OCI-LY1 (cell line): ENCODE measurements at regions not wholly inside any gene's neighbourhood (a gene's known extent, or its start where the extent isn't known, plus 50 kb on each side); places are given as distances from the start of the nearest gene placed in this dataset.

Experiments
- EZH2 ChIP-seq: fragments of 200-600 bp; sonication (generic), shearing (Covaris generic); IDR thresholded peaks from 2 replicates; pipeline ENCODE4 v1.8.0; 2017; ENCODE audit warnings: borderline replicate concordance, mixed run types, mild to moderate bottlenecking, antibody characterized with exemption, low read length, moderate library complexity, mixed read lengths
- TF ChIP-seq, protein P1 (sequence below): fragments of 200-600 bp; sonication (generic), shearing (Covaris generic); IDR thresholded peaks from 2 replicates; pipeline ENCODE4 v1.5.1; 2017; ENCODE audit warnings: mild to moderate bottlenecking, antibody characterized with exemption, low read length, moderate library complexity, mixed read lengths

DNA sequence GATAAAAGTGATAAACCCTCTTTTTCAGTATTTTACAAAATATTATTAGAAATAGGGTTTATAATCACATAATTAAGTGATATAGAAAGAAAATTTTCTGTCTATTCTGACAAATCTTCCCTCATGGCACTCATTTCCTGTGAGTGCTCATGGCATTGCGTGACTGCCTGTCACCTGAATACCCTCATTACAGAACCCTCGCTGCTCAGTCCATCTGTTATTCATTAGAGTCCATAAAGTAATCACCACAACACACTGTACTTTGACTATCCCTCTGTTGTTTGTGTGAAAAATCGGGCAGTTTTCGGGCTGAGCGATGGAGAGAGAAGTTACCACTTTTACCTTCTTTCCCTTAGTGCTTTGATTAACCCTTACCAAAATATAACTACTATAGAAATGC, 100.4 kb upstream of the BRINP3 start:
- TF ChIP-seq, protein P1, sequence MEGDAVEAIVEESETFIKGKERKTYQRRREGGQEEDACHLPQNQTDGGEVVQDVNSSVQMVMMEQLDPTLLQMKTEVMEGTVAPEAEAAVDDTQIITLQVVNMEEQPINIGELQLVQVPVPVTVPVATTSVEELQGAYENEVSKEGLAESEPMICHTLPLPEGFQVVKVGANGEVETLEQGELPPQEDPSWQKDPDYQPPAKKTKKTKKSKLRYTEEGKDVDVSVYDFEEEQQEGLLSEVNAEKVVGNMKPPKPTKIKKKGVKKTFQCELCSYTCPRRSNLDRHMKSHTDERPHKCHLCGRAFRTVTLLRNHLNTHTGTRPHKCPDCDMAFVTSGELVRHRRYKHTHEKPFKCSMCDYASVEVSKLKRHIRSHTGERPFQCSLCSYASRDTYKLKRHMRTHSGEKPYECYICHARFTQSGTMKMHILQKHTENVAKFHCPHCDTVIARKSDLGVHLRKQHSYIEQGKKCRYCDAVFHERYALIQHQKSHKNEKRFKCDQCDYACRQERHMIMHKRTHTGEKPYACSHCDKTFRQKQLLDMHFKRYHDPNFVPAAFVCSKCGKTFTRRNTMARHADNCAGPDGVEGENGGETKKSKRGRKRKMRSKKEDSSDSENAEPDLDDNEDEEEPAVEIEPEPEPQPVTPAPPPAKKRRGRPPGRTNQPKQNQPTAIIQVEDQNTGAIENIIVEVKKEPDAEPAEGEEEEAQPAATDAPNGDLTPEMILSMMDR: no peak
- no peak for TF ChIP-seq EZH2
